GM21737 (cell line): ENCODE measurements at regions not wholly inside any gene's neighbourhood (a gene's known extent, or its start where the extent isn't known, plus 50 kb on each side); places are given as distances from the start of the nearest gene placed in this dataset.
"Not testable (repeated sequence)": the region's sequence is repeated elsewhere in the genome, so short reads cannot be mapped to it uniquely, and the experiment has no call there.

Source experiments
- ATAC-seq: cut with Tn5 transposase; IDR thresholded peaks from one replicate; pipeline ENCODE4 v1.9.1; 2021; ENCODE audit warnings: mild to moderate bottlenecking, moderate library complexity; ENCODE audit not compliant: unreplicated experiment

DNA sequence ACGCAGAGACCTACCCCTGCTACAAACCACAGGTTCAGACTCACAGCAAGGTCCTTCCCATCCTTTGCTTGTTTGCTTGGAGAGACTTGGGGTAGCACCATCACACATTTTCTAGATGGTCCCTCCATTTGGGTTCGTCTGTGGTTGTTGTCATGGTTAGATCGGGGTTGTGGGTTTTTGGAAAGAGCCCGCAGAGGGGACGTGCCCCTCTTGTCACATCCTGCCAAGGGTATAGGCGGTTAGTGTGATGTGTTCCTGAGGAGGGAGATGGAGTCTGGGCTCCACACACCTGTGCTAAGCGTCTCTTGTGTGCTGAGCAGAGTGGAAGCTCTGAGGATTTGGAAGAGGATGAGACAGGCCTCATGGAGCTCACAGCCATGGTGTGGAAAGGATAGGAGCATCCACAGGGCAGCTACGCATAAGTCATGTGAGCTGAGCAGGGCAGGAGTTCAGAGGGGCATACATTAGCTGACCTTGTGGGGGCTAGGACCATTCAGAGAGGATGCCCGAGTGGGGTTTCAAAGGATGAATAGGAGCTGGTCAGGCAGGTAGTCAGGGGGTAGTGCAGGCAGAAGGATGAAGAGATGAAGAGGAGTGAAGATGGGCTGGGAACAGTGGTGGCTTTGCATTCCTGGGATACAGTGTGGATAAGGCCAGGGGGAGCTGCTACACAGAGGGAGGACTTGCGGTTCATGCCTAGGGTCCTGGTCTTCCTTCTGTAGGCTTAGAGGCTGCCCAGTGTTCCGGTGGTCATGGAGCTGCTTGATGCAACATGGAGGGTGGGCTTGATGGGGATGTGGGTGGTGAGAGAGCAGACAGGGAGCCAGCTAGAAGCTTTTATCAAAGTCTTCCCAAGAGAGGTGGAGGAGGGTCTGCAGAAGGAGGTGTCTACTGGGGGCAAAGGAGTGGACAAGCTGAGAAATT is 62.9 kb downstream of the ACKR3 start:
- no peak for ATAC-seq

DNA sequence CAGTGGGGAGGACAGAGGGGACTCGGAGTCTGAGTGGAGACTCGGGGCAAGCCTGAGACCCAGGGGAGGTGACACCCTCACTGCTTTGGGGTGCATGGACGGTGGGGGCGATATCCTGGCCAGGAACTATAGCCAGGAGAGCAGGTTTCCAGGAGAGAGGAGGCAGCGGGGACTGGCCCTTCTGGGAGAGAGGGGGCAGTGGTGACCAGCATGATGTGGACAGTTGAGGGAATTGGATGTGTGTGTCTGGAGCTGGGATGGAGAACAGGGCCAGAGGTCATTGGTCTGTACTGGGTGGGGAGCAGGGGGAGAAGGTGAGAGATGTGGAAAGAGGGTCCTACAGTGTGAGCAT is 63.6 kb downstream of the ACKR3 start:
- ATAC-seq: no peak

DNA sequence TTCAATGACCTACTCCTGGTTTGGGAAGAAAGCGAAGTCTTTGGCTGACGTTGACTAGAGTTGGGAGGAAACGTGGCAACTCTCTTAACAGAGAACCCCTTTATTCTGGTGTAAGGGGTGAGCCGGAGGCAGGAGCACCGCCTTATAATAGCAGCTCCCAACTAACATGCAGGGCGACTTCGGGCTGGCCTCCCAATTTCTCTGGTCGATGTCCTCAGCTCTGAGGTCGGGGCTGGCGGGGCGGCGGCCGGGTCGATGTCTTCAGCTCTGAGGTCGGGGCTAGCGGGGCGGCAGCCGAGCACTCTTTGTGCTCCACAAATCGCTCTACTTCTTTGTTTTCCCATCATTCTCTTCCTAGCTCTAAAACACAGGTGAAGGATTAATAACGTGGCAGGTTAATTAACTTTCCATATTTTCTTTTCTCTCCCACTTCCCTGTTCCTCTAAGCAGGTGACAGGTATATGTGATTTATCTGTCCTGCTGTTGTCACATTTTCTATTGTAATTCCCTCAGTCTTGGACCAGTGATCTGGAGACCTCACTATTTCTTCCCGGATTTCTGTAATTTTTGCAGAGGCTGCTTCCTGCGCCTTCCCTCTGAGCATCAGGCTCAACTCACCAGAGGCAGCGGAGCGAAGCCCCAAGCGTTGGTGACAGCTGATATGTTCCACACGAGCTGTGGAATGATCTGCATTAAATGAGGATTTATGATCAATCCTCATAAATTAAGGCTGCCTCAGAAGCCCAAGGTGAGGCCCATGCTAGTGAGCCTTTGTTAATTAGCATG is 64.3 kb downstream of the ACKR3 start:
- no peak for ATAC-seq

DNA sequence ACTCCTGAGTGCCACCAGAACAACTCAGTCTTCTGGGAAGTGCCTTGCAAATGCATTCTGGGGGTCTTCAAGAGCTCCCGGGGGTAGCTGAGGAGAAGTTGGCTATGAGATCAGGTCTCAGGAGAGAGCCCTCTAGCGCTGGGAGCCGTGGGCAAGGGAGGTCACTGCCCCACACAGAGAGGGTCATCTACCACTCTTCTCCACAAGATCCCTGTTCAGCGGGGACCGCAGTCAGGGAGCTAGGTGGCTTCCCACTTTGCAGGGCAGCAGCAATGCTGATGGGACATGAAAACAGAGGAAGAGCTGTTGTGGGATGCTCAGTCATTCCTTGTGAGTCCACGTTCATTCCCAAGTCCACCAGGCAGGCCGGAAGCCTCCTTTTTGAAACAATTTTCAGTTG is 66.6 kb downstream of the ACKR3 start:
- no peak for ATAC-seq

DNA sequence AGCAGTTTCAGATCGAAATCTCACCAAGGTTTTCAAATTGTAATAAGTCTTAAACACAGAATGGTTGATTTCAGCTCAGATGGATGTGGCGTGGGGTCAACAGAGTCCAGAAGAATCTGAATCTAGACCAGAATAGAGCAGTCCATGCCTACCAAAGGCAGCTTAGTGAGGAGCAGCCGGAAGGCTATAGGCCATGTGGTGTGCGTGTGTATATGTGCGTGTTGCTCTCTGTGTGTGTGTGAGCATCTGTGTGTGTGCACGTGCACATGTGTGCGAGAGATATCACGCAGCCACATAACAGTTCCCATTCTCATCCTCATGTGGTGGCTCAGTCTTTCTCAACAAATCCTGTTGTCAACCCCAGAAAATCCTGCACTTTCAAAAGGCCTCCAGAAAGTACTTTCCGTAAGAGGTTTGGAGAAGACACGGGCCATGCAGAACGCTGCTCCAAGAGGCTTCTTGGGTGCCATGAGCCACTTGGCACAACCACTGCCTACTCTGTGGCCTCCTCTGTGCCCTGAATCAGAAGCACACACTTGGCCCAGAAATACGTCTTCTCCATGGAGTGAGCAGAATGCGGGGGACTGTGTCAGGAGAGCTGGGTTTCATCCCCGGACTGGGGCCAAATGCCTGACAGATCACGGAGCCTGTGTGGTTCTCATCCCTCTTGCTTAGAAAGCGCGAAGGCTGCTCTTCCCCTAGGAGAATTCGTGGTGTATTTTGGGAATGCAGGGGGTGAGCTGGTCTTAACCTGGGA is 67.3 kb downstream of the ACKR3 start:
- no peak for ATAC-seq

DNA sequence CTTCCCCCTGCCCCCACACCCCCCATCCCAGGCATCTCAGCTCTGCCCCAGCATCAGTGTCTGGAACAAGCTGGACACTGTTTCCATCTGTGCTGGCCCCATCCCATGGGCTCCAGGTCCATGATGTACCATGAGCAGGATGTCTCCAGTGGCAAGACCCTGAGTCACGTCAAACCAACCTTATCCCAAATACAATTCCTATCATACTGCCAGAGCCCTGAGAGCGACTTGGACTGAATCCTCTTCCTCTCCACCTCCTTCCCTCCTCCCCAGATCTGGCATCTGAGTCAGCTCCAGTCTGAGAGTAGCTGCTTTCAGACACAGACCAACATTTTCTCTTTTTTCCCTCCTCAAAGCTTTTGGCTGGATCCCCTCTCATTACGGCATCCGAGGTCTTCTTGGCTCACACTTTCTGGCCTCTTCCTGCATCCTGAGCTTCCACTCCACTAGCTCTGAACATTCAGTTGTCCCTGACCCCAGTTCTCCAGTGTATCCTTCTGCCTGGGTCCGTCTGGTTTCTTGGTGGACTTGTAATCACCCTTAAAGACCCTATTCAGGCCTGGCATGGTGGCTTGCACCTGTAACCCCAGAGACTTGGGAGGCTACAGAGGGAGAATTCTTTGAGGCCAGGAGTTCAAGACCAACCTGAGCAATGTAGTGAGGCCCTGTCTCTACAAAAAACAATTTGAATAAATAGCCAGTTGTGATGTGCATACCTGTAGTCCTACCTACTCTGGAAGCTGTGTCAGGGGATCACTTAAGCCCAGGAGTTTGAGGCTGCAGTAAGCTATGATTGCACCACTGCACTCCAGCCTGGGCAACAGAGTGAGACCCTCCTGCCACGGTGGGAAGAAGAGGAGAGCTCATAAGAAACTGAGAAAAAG is 68.3 kb downstream of the ACKR3 start:
- ATAC-seq: no peak

DNA sequence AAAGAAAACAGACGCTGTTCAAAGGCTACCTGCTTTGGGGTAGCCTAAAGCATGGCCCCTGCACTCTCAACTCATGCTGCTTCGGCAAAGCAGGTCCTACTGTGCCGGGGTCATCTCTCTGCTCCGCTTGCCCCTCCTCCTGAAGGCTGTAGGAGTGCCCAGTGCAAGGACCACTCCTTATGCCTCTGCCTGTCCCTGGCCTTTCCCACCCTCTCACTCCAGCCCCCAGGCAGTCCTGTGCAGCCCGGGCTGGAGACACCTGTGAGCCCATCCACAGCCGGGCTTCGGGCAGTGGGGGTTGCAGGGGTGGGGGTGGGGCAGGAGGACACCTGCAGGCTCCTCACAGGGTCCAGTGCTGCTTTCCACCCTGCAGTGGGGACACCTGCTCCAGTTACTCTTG is 69.1 kb downstream of the ACKR3 start:
- ATAC-seq: no peak

DNA sequence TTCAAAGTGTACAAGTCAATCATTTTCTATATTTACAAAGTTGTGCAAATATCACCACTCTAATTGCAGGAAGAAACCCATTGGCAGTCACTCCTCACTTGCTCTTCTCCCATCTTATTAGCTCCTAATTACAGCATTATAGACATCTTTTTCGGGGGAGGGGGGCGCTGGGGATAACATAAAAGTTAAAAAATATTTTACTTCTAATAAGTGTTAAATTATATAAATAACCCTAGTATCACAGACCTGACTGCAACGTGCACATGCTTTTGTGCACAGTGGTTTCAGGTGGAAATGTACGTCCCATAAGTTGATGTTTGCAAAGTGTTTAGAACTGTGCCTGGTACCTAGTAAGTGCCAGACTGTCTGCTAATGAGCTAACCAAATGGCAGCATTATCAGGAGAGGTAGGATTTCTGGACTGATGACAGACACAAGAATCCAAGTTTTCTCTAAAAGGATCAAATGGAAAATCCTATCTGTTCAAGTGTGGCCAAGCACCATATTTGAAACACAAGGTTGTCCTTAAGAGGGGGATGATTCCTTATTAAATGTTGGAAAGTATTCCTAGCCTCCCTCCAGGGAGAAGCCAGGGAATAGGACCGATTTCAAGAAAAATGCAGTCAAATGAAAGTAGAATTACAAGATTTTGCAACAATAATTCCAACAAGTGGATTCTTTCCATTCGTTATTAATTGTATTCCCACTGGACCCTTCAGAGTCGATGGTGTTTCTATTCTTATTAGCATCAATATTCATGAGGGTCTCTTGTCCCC is 70.0 kb downstream of the ACKR3 start:
- ATAC-seq: no peak

DNA sequence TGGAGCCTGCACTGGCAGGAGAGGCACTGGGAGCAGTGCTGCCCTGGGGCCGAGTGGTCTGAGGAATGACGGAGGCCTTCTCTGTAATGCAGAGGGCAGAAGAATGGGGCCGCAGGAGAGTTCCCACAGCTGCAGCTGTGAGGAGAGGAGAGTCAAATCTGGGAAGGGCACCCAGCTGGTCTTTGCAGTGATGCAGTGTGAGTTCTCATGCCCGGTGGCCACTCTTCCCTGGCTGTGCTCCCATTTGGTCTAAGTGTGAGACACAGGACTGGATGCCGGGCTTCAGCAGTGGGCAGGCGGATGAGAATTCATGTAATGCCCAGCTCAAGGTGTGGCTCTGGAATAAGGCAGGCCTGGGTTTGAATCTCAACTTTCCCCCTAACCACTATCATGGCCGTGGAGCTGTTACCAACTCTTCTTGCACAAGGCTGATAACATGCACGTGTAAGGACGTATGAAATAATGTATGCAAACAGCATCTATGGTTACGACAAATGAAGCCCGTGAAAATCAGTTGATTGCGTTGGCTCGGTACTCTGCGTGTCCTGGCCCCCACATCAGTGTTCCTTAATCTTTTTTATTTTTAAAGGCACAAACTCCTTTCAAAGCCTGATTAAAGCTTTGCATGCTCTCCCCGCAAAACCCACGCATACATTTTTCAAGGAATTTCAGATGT is 71.6 kb downstream of the ACKR3 start:
- ATAC-seq: no peak

DNA sequence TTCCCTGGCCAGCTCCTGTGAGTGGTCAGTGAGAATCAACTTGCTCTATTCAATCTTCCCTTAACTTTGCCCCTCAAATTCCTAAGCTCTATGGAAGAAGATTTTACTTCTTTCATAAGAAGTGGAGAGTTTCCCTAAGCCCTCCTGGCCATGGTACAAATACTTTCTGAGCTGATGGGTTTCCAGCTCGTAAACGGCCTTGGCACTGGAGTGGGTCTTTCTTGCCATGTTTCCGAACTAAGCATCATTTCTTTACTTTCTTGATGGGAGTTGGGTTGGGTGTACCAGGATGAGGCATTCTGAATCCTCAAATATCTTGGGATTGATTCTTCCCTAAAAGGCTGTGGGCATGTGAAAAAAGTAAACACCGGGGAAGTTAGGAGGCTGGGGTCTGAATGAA is 72.5 kb downstream of the ACKR3 start:
- ATAC-seq: no peak

DNA sequence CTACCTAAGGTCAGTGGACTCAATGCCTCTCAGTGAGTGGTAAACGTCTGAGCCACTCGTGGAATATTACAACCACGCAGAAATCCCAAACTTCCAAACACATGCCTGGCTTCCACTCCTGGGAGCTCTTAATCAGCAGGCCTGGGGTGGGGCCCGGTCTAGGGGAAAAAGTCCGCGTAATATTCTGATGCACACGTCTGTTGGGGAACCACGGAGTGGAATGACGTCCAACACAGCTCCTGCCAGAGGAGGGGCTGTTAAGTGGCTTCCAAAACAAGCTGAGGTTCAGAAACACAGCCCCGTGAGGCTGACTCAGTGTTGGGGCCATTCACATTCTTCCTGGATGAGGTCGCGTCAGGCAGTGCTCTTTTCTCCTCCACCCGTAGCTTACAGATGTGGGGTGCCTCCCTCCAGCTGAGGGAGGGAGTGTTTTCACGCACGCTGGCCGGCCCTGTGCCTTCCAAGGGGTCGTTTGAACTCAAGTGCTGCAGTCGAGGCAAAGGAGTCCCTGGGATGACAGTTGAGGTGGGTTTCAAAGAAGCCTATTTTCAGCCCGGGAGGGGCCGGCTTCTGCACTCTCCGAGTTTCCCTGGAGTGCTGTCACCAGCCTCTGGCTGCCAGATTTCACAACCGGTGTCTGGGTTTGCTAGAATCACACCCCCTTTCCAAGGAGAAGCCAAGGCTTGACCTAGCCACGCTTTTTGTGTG is 73.1 kb downstream of the ACKR3 start:
- no peak for ATAC-seq

DNA sequence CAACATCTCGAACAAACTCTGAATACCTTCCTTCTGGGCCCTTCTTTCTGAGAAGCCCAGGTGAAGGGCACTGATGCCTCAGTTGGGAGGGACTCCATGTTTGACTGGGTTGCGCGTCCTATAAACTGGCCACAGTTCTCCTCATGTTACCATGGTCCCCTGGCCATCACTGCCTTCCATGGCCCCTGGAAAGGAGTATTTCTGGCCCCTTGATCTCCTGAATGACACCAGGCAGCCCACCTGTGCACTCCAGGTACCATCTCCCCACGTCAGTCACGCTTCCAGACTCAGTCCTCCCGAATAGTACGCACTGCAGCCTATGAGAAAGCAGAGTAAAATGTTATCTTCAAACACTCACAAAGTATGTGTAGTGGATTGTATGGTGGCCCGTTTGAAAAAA is 73.9 kb downstream of the ACKR3 start:
- no peak for ATAC-seq

DNA sequence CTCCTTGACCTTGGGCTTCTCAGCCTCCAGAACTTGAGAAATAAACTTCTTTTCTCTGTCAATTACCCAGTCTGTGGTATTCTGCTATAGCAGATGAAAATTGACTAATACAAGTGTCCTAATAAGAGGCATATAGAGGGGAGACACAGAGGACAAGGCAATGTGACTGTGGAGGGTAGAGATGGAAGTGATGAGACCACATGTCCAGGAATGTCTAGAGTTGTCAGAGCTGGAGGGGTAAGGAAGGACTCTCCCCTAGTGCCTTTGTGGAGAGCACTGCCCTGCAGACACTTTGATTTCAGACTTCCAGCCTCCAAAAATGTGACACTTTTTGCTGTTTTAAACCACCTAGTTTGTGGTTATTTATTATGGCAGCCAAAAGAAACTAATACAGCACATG is 74.4 kb downstream of the ACKR3 start:
- ATAC-seq: no peak

DNA sequence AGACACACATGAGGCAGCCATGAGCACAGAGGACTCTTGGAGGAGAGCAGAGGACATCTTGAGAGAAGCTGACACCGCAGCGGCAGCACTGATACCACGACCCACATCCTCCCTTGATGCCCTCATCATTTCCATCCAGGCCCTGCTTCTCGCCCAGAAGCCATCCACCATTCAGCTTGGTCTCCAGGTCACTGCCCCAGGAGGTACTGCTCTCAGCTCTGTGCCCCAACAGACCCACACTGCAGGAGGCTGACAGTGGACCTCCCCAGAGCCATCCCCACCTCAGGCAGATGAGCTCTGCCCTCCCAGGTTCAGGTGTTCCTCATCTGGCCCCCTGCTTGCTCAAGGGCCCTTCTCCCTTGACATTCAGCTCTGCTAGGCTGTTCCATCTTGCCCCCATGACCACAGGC is 74.9 kb downstream of the ACKR3 start:
- ATAC-seq: no peak

DNA sequence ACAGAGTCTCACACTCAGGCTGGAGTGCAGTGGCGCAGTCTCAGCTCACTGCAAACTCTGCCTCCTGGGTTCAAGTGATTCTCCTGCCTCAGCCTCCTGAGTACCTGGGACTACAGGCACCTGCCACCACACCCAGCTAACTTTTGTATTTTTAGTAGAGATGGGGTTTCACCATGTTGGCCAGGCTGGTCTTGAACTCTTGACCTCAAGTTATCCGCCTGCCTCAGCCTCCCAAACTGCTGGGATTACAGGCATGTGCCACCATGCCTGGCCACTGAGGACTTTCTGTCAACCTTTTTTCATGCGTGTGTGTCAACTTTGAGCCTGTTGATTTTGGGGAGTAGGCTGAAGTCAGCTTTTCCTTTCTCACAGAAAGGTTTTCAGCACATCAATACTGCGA is 75.5 kb downstream of the ACKR3 start:
- ATAC-seq: not testable (repeated sequence)

DNA sequence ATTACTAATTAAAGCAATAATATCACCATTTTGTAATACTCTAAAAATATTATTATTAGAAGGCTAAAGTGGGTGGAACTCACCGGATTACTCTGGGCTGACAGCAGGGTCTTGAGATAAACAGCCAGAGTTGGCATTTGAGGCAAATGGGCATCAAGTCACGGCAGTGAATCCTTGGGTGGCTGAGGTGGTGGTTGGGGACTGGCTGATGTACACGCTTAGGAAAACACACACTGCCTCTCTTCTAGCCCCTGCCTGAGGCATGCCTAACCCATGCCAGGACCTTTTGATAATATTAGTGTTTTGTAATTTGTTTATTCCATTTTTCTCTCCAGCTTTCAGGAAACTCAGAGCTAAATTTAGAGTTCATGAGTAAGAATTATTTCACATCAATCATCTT is 76.8 kb downstream of the ACKR3 start:
- no peak for ATAC-seq

DNA sequence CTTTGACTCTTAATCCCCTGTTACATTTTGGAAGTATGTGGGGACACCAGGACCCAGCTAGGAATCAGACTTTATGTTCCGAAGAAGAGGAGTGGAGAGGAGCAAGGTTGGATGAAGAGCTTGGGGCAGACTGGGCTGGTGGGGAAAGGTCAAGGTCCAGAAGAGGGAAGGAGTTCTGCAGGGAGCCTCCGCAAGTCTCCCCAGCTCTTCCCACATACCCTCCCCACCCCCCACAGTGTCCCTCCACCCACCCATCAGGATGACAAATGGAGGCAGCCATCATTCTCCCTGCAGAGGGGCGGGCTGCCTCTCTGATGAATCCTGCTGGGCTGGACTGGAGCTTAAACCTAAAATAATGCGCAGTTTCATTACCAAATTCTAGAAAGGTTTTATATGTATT is 77.2 kb downstream of the ACKR3 start:
- no peak for ATAC-seq

DNA sequence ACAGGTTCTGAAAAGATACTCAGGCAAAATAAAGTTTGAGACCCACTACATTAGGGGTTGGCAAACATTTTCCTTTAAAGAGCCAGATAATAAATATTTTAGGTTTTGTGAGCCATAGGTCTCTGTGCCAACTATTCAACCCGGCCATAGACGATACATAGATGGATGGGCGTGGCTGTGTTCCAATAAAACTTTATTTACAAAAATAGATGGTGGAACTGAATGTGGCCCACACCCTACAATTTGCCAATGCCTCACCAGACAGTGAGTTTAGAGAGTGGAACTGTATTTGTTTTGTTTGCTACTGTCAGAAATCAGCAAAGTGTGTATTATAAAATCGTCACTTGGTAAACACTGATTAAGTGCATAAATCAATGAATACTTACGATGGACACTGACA is 78.0 kb downstream of the ACKR3 start:
- ATAC-seq: no peak

DNA sequence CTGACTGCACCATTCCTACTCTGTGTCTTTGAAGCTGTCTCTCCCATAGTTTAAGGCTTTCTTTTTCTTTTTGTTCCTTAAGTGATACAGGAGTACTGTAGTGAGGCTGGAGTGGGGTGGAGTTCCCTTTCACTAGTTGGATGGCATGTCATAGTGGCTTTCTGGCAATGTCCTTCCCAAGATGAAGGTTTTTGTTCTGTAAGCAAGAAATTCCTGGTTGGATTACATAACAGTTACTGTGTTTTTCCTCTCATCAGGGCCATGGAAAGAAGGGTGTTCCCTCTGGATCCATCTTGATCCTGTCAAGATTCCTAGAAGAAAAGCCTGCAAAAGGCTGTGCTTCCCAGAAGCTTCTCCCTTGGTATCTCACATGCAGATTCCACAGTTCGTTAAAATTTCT is 84.2 kb downstream of the ACKR3 start:
- no peak for ATAC-seq
